ENCODE measurements at regions not wholly inside any gene's neighbourhood (a gene's known extent, or its start where the extent isn't known, plus 50 kb on each side); places are given as distances from the start of the nearest gene placed in this dataset.

- Histone ChIP-seq H3K27me3 (ENCODE audit: control insufficient read depth, insufficient read depth, low read length) (no peaks in the 10 kb centered on the region), H3K27ac (ENCODE audit: low read length) (no peak overlapping the region), H3K36me3 (ENCODE audit: control insufficient read depth, insufficient read depth, low read length) (no peaks in the 10 kb centered on the region), H3K9me3 (ENCODE audit: control insufficient read depth, insufficient read depth, low read depth, low read length) (no peaks in the 10 kb centered on the region), H3K4me3 (ENCODE audit: low read depth in 2 of 2, low read length in 2 of 2) (no peak overlapping the region), H3K4me1 (ENCODE audit: control insufficient read depth, insufficient read depth, low read length) (no peaks in the 10 kb centered on the region)
- CTCF ChIA-PET = no interaction called here
- DNase-seq (ENCODE audit: low read depth, low spot score) (no peak), ATAC-seq (no peak)
- POLR2A ChIA-PET = no interaction called here
- no TSS peak for BruUV-seq (replicated peaks)
- intact Hi-C loops (cut with micrococcal nuclease; ENCODE audit: unreplicated experiment) (no loop called here), in situ Hi-C loops (cut with HindIII; ENCODE audit: low pct_unique_long_range_greater_than_20kb, low sequenced_read_pairs) (no loop called here)
- no peak for TF ChIP-seq REST (IDR thresholded peaks at IDR 0.05; ENCODE audit: insufficient read depth in 1 of 2, low read depth in 2 of 2, low read length in 1 of 2)
- no peak for TF ChIP-seq SIN3A (IDR thresholded peaks at IDR 0.05; ENCODE audit: borderline replicate concordance, insufficient read depth, low read depth, low read length)
- no peak for TF ChIP-seq POLR2AphosphoS5 (IDR thresholded peaks at IDR 0.05; ENCODE audit: low read depth, low read length)
- TF ChIP-seq CTCF (IDR thresholded peaks at IDR 0.05) = no peak
Measured at GRCh38 chr2:46826569-46827245, 88.9 kb downstream of the MCFD2 start.

- Histone ChIP-seq H3K27ac (ENCODE audit: low read length) (no peak overlapping the region), H3K9me3 (ENCODE audit: control insufficient read depth, insufficient read depth, low read depth, low read length) (no peaks in the 10 kb centered on the region), H3K4me1 (ENCODE audit: control insufficient read depth, insufficient read depth, low read length) (no peaks in the 10 kb centered on the region), H3K36me3 (ENCODE audit: control insufficient read depth, insufficient read depth, low read length) (no peaks in the 10 kb centered on the region), H3K27me3 (ENCODE audit: control insufficient read depth, insufficient read depth, low read length) (no peaks in the 10 kb centered on the region), H3K4me3 (ENCODE audit: low read depth in 2 of 2, low read length in 2 of 2) (no peak overlapping the region)
- ChIA-PET CTCF (no interaction called here), POLR2A (no interaction called here)
- no TSS peak for BruUV-seq (replicated peaks)
- in situ Hi-C loops (cut with HindIII; ENCODE audit: low pct_unique_long_range_greater_than_20kb, low sequenced_read_pairs) = no loop called here
- TF ChIP-seq SIN3A (IDR thresholded peaks at IDR 0.05; ENCODE audit: borderline replicate concordance, insufficient read depth, low read depth, low read length) (no peak), POLR2AphosphoS5 (IDR thresholded peaks at IDR 0.05; ENCODE audit: low read depth, low read length) (no peak)
- intact Hi-C loops (cut with micrococcal nuclease; ENCODE audit: unreplicated experiment) = no loop called here
- no peak; the same call in 1 of the 2 replicates for ATAC-seq
- no peak for DNase-seq (ENCODE audit: low read depth, low spot score)
Measured at GRCh38 chr2:46825939-46826568, 89.6 kb downstream of the MCFD2 start.

GRCh38 chr2:46825231-46825938, 90.2 kb downstream of the MCFD2 start:
- no peaks in the 10 kb centered on the region for H3K9me3 ChIP-seq (ENCODE audit: control insufficient read depth, insufficient read depth, low read depth, low read length)
- H3K4me3 ChIP-seq (ENCODE audit: low read depth in 2 of 2, low read length in 2 of 2) = no peak overlapping the region
- ATAC-seq = no peak
- H3K27ac ChIP-seq (ENCODE audit: low read length) = no peak overlapping the region
- H3K27me3 ChIP-seq (ENCODE audit: control insufficient read depth, insufficient read depth, low read length) = no peaks in the 10 kb centered on the region
- ChIA-PET POLR2A (no interaction called here), CTCF (no interaction called here)
- no peak for DNase-seq (ENCODE audit: low read depth, low spot score)
- BruUV-seq (replicated peaks) = no TSS peak
- in situ Hi-C loops (cut with HindIII; ENCODE audit: low pct_unique_long_range_greater_than_20kb, low sequenced_read_pairs) (no loop called here), intact Hi-C loops (cut with micrococcal nuclease; ENCODE audit: unreplicated experiment) (no loop called here)
- no peaks in the 10 kb centered on the region for H3K4me1 ChIP-seq (ENCODE audit: control insufficient read depth, insufficient read depth, low read length)
- no peaks in the 10 kb centered on the region for H3K36me3 ChIP-seq (ENCODE audit: control insufficient read depth, insufficient read depth, low read length)
- TF ChIP-seq REST (IDR thresholded peaks at IDR 0.05; ENCODE audit: insufficient read depth in 1 of 2, low read depth in 2 of 2, low read length in 1 of 2) (no peak), CTCF (IDR thresholded peaks at IDR 0.05) (no peak), SIN3A (IDR thresholded peaks at IDR 0.05; ENCODE audit: borderline replicate concordance, insufficient read depth, low read depth, low read length) (no peak), TCF7L2 (IDR thresholded peaks at IDR 0.05; ENCODE audit: low read depth, low read length) (no peak), POLR2AphosphoS5 (IDR thresholded peaks at IDR 0.05; ENCODE audit: low read depth, low read length) (no peak)

Measured in Panc1 (cell line).